ENCODE measurements at regions not wholly inside any gene's neighbourhood (a gene's known extent, or its start where the extent isn't known, plus 50 kb on each side); places are given as distances from the start of the nearest gene placed in this dataset.

DNA sequence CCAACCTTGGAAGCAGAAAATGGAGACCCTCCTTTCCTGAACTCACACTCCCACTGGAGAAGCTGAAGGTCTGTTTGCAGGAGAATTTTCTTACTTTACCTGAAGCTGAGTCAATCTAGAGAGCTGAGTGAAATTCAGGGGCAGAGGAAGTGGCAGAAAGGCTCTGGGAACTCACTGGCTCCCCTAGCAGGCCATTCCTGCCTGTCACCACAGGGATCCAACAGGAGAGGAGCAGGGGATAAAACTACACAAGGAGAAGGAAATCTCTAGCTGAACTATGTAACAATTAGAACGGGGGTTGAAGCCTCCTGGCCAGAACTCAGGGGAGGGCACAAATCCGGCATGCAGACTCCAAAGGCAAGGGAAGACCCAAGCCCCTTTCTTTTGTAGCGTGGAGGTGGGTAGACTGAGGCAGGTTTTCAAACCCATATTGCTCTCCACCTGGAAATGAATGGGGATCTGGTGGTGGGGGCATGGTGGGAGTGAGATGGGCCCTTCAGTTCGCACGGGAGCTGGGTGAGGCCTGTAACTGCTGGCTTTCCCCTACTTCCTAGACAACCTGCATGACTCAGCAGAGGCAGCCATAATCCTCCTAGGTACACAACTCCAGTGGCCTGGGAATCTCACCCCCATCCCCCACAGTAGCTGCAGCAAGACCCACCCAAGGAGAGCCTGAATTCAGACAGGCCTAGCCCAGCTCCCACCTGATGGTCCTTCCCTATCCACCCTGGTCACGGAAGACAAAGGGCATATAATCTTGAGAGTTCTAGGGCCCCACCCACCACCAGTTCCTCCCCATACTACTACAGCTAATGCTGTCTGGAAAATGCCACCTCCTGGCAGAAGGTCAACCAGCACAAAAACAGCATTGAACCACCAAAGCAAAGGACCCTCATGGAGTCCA is 158.1 kb downstream of the LTN1 start (continued):
- TF ChIP-seq THRB (CRISPR knock-in tag; conservative IDR thresholded peaks at IDR 0.05) (0 out of 2 replicates have a peak, but pooled peaks have one; percentile 31), ESRRA (IDR thresholded peaks at IDR 0.05; ENCODE audit: borderline replicate concordance, low read depth) (no peak), PPARD (CRISPR knock-in tag; IDR thresholded peaks at IDR 0.05) (no peak), GTF2A2 (tag; IDR thresholded peaks at IDR 0.05) (0 out of 2 replicates have a peak, but pooled peaks have one; percentile 36), BHLHE40 (IDR thresholded peaks at IDR 0.05; ENCODE audit: low read length) (no peak), ZNF197 (CRISPR knock-in tag; IDR thresholded peaks at IDR 0.05; ENCODE audit: low read depth) (no peak), SPI1 (IDR thresholded peaks at IDR 0.05; ENCODE audit: borderline replicate concordance, low read depth, low read length) (peak; percentile 42; the same call in 1 of the 2 replicates), NFE2 (IDR thresholded peaks at IDR 0.05; ENCODE audit: low read depth) (peak; percentile 79)

DNA sequence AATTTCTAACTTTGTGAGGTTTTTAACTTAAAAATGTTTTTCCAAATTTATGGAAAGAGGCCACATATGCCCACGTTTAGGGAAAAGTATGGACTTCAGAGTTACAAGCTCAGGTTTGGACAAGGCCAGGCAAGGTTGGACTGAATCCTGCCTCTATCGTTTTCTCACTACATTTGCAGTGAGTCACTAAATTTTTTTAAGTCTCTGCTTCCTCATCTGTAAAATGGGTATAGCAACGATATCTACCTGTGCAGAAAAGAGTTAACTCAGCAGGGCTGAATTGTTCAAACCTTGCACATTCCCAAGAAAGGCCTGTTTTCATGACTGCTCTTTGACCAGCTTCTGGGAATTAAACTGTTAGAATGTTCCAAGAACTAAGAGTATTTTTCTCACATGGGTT is 159.1 kb downstream of the LTN1 start:
- Histone ChIP-seq H3K4me1 (replicated peaks in 1 of 2; ENCODE audit: control insufficient read depth in 2 of 2, insufficient read depth in 2 of 2, low read length in 2 of 2) (peaks cover 0 to 15% of the 10 kb centered on the region in 2 experiments; a peak in 4 of 5 replicates), H3K27me3 (ENCODE audit: control insufficient read depth in 2 of 2, insufficient read depth in 2 of 2, low read length in 2 of 2) (no peaks in the 10 kb centered on the region), H2AFZ (ENCODE audit: low read depth, low read length) (no peak overlapping the region), H3K9me1 (ENCODE audit: control insufficient read depth, insufficient read depth, low read length) (no peaks in the 10 kb centered on the region), H3K9ac (ENCODE audit: insufficient read depth in 1 of 2, low read depth in 2 of 2, low read length in 2 of 2) (no peak overlapping the region), H3K79me2 (ENCODE audit: control insufficient read depth, insufficient read depth, low read length) (no peaks in the 10 kb centered on the region), H4K20me1 (replicated peaks; ENCODE audit: control insufficient read depth, insufficient read depth, low read length) (no peaks in the 10 kb centered on the region), H3K36me3 (ENCODE audit: control insufficient read depth, insufficient read depth, low read length) (no peaks in the 10 kb centered on the region), H3K4me3 (no peak overlapping the region), H3K4me2 (ENCODE audit: insufficient read depth, low read length) (no peak overlapping the region), H3K27ac (ENCODE audit: extremely low read depth, low read depth, low read length) (no peak overlapping the region), H3K9me3 (replicated peaks; ENCODE audit: control insufficient read depth, insufficient read depth, low read depth, low read length) (no peaks in the 10 kb centered on the region)
- no peak for DNase-seq (ENCODE audit: extremely low read depth in 1 of 4, low spot score in 3 of 4)
- in situ Hi-C loops (cut with MboI) (no loop called here), intact Hi-C loops (cut with micrococcal nuclease) (no loop called here)
- WGBS (ENCODE audit: insufficient coverage, low coverage, missing lambda C conversion rate) = 15% methylated on average over 3 of the region's 3 CpGs
- no peak for ATAC-seq
- POLR2A ChIA-PET = interaction anchor here (0.6 kb wide), 1 partner anchor 766 kb away, joined by 3 read pairs; no protein-coding TSS in a partner anchor
- BruUV-seq (replicated peaks) = no TSS peak
- FAIRE-seq = no peak
- CTCF ChIA-PET (ENCODE audit: low intra/inter-chr PET ratio) = no interaction called here
- no peak for TF ChIP-seq SP1 (CRISPR knock-in tag; IDR thresholded peaks at IDR 0.05)
- TF ChIP-seq, protein P1, sequence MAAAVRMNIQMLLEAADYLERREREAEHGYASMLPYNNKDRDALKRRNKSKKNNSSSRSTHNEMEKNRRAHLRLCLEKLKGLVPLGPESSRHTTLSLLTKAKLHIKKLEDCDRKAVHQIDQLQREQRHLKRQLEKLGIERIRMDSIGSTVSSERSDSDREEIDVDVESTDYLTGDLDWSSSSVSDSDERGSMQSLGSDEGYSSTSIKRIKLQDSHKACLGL (CRISPR knock-in tag; IDR thresholded peaks at IDR 0.05; ENCODE audit: borderline replicate concordance, poor library complexity, severe bottlenecking) = no peak
- TF ChIP-seq ZBTB2 (IDR thresholded peaks at IDR 0.05) = no peak
- 0 out of 4 replicates have a peak, but pooled peaks of 1 of the 2 experiments have one; percentile 22 for TF ChIP-seq KDM1A (IDR thresholded peaks at IDR 0.05)
- TF ChIP-seq ZNF449 (CRISPR knock-in tag; IDR thresholded peaks at IDR 0.05) = no peak
- TF ChIP-seq TRIM24 (IDR thresholded peaks at IDR 0.05) = no peak
- no peak for TF ChIP-seq ZNF707 (CRISPR knock-in tag; conservative IDR thresholded peaks at IDR 0.05)
- TF ChIP-seq ZNF445 (CRISPR knock-in tag; IDR thresholded peaks at IDR 0.05; ENCODE audit: low read depth) = no peak
